Loucy (cell line): ENCODE measurements at regions not wholly inside any gene's neighbourhood (a gene's known extent, or its start where the extent isn't known, plus 50 kb on each side); places are given as distances from the start of the nearest gene placed in this dataset.

ENCODE experiments used
- EZH2phosphoT487 ChIP-seq: fragments of 200-600 bp; IDR thresholded peaks from 2 replicates; pipeline ENCODE4 v1.6.1; 2018; ENCODE audit warnings: antibody characterized with exemption, mild to moderate bottlenecking, moderate library complexity, borderline replicate concordance
- TF ChIP-seq, protein P1 (sequence below): fragments of 200-600 bp; sonication (generic); conservative IDR thresholded peaks from 2 replicates; pipeline ENCODE4 v1.5.1; 2014; ENCODE audit warnings: mild to moderate bottlenecking, antibody characterized with exemption, low read length

GRCh38 chr12:90479237-90479636, 475.7 kb downstream of the CCER1 start:
- TF ChIP-seq, protein P1, sequence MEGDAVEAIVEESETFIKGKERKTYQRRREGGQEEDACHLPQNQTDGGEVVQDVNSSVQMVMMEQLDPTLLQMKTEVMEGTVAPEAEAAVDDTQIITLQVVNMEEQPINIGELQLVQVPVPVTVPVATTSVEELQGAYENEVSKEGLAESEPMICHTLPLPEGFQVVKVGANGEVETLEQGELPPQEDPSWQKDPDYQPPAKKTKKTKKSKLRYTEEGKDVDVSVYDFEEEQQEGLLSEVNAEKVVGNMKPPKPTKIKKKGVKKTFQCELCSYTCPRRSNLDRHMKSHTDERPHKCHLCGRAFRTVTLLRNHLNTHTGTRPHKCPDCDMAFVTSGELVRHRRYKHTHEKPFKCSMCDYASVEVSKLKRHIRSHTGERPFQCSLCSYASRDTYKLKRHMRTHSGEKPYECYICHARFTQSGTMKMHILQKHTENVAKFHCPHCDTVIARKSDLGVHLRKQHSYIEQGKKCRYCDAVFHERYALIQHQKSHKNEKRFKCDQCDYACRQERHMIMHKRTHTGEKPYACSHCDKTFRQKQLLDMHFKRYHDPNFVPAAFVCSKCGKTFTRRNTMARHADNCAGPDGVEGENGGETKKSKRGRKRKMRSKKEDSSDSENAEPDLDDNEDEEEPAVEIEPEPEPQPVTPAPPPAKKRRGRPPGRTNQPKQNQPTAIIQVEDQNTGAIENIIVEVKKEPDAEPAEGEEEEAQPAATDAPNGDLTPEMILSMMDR = no peak
- no peak for TF ChIP-seq EZH2phosphoT487
